DOHH2 (cell line): ENCODE measurements at regions not wholly inside any gene's neighbourhood (a gene's known extent, or its start where the extent isn't known, plus 50 kb on each side); places are given as distances from the start of the nearest gene placed in this dataset.

Source experiments
- CTCF ChIP-seq: fragments of 200-600 bp; sonication (generic); IDR thresholded peaks from one replicate; pipeline ENCODE4 v1.5.1; 2014; ENCODE audit warnings: antibody characterized with exemption, mild to moderate bottlenecking, low read depth, low read length; ENCODE audit not compliant: poor library complexity, severe bottlenecking
- EZH2phosphoT487 ChIP-seq: fragments of 200-600 bp; sonication (generic); IDR thresholded peaks from 2 replicates; pipeline ENCODE4 v1.6.1; 2017; ENCODE audit warnings: borderline replicate concordance, mild to moderate bottlenecking, antibody characterized with exemption, low read length, moderate library complexity, mixed read lengths

GRCh38 chr10:58888957-58889356 is 287.5 kb upstream of the PHYHIPL start:
- TF ChIP-seq CTCF (no peak), EZH2phosphoT487 (no peak)
